ENCODE measurements at regions not wholly inside any gene's neighbourhood (a gene's known extent, or its start where the extent isn't known, plus 50 kb on each side); places are given as distances from the start of the nearest gene placed in this dataset.
"Not testable (repeated sequence)": the region's sequence is repeated elsewhere in the genome, so short reads cannot be mapped to it uniquely, and the experiment has no call there.

DNA sequence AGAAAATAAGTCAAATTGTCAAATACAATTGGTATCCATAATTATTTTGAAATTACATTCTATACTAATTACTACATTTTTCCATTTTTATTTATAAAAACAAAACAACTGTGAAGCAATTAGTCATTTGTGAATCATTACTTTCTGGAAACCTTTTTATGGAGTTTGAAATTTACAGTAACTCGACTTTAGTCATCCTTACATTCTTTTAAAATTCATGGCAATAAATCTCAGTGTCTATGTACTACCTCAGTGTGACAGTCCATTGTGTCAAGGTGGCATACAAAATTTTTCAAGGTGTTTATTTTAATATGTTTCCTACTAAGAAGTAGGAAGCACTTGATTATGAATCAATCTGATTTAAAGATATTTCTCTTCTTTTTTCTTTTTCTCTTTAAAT lies 1949.4 kb upstream of the RAG2 start:
- peak; percentile 52 for DNase-seq

DNA sequence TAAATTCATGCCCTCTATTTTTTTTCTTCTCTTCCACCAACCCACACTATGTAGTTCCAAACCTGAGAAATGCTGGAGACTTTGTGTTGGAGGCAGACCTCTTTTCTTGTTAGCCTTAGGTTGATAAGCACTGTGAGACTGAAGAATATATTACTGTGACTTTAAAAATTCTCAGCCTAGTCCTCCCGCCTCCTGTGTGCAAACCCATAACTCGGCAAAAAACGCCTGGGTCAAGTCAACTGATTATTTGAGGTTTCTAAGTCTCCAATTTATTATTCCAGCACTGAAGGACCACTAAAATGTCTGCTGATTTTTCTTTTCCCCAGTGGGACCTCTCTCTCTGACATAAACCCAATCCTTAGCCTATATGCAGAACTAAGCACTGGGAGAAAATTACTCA lies 1946.0 kb upstream of the RAG2 start:
- DNase-seq, result peak; percentile 46

DNA sequence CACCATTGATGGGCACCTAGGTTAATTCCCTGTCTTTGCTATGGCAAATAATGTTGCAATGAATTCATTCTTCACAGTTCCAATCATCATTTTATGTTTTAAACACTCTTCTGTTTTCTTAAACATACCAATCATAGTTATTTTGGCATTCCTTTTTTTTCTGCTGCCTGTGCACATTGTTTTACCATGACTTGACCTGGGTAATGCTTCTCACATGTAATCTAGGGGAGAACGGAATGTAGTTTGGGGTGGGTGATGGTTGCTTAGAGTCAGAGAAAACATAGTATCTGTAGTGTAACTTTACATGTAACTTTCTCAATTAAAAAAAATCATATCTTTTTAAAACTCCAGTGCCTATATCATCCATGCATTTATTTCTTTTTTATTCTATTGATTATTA lies 1945.3 kb upstream of the RAG2 start:
- peak; percentile 93 for DNase-seq

DNA sequence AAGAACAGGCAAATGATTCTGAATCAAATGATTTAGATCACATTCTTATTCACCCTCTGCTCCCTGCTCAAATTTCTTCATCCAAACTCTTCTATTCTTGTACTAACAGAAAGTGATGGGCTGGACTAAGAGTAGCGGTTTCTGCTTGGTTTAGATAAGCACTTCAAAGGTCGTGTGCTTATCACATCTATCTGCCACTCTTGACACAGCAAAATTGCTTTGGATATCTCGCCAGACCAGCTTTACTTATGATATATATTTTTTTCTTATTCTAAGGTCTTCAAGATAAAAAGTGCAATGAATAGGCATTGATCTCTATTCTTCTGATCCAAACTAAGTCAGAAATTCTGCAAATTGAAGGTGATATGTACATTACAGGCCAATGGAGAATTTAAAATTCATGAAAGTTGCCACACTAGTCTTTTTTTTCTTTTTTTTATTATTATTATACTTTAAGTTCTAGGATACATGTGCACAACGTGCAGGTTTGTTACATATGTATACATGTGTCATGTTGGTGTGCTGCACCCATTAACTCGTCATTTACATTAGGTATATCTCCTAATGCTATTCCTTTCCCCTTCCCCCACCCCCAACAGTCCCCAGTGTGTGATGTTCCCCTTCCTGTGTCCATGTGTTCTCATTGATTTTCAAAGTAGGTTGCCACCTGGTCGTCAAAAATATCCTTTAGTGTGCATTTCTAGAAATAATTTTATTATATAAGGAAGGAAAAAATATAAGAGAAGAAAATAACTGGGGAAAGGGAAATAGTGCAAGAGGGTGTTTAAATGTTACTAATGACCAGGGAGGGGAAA lies 1941.0 kb upstream of the RAG2 start:
- no peak for DNase-seq

DNA sequence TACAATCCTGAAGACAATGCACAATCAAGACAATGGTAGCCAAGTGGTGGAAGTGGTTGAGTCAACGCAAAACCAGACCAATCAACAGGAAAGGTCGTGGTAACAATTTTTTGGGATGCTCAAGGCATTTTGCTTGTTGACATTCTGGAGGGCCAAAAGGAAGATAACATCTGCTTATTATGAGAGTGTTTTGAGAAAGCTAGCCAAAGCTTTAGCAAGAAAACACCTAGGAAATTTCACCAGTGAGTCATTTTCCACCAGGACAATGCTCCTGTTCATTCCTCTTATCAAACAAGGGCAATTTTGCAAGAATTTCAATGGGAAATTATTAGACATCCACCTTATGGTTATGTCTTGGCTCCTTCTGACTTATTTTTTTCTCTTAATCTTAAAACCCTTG lies 1932.2 kb upstream of the RAG2 start:
- no peak for DNase-seq

DNA sequence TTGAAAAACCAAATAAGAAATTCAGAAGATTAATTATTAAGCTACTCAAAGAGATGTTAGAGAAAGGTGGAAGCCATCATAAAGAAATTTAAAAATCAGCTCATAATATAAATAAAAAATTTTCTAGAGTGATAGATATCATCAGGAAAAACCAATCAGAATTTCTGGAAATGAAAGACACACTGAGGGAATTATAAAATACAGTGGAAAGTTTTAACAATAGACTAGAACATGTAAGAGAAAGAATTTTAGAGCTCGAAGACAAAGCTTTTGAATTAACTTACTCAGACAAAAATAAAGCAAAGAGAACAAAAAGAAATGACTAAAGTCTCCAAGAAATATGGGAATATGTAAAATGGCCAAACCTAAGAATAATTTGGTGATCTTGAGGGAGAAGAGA lies 1926.9 kb upstream of the RAG2 start:
- DNase-seq, result no peak

DNA sequence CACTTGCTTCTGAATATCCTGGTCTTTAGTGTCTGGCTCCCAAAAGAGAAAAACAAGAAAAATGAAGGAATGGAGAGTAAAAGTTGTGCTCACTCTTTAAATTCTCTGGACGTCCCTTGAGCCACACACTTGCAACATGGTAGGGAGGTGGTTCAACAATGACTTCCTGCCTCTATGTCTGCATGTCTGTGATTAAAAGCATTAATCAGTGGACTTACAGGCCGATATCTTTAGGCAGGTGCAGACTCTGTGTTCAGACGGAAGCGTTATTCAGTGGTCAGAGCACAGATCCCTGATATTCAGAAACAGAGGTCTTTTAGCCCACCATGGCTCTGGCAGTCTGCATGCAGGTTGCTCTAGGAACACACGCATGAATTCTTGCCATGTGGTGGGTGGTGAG lies 1920.0 kb upstream of the RAG2 start:
- no peak for DNase-seq

DNA sequence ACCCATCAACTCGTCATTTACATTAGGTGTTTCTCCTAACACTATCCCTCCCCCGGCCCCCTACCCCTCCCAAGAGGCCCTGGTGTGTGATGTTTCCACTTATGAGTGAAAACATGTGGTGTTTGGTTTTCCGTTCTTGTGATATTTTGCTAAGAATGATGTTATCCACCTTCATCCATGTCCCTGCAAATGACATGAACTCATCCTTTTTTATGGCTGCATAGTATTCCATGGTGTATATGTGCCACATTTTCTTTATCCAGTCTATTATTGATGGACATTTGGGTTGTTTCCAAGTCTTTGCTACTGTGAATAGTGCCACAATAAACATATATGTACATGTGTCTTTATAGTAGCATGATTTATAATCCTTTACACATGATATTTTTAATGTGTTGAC lies 1914.8 kb upstream of the RAG2 start:
- not testable (repeated sequence) for DNase-seq

DNA sequence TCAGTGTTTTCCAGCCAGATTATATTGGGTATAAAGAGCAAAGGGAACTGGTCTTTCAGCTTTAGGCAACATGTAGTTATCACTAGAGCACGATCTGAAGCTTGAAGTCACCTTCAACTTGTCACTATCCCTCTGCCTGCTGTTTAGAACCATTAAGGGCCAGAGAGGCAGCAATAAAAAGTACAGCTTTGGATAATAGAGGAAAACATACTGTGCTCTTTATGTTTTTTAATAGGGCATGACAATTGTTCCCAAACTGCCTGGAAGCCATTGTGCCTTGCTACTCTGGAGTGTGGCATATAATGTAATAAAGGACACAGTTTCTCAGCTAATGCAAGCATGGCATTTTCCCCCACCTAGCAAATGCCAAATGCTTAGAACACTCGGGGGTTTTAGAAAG lies 1912.0 kb upstream of the RAG2 start:
- no peak for DNase-seq

DNA sequence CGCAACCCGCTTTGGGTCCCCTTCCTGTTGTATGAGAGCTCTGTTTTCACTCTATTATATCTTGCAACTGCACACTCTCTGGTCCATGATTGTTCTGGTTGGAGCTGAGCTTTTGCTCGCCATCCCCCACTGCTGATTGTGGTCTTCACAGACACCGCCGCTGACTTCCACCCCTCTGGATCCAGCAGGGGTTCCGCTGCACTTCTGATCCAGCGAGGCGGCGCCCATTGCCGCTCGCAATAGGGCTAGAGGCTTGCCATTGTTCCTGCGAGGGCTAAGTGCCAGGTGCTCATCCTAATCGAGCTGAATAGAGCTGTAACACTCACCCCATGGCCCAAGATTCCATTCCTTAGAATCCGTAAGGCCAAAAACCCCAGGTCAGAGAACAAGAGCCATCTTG lies 1905.8 kb upstream of the RAG2 start:
- no peak for DNase-seq

DNA sequence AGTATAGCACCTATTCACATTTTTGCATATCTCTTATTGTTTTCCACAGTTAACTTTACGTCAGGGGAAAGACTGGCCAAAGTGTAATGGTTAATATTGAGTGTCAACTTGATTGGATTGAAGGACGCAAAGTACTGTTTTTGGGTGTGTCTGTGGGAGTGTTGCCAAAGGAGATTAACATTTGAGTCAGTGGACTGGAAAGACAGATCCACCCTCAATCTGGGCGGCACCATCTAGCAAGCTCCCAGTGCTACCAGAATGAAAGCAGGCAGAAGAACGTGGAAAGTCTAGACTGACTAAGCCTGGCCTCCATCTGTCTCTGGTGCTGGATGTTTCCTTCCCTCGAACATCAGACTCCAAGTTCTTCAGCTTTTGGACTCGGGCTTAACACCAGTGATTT lies 1900.7 kb upstream of the RAG2 start:
- DNase-seq, result no peak

DNA sequence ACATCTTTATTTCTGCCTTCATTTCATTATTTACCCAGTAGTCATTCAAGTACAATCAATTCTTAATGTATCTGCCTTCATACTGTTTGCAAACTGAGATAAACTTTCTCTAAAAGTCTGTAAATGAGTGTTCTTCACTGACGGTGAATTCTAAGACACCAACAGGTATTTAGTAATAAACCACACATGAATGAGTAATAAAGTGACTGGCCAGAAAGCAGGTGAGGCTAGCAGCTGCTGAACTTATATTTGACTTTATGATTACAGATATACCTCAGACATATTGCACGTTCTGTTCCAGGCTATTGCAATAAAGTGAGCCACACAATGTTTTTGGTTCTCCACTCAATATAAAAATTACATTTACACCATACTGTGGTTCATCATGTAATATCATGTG lies 1894.0 kb upstream of the RAG2 start:
- DNase-seq, result no peak

DNA sequence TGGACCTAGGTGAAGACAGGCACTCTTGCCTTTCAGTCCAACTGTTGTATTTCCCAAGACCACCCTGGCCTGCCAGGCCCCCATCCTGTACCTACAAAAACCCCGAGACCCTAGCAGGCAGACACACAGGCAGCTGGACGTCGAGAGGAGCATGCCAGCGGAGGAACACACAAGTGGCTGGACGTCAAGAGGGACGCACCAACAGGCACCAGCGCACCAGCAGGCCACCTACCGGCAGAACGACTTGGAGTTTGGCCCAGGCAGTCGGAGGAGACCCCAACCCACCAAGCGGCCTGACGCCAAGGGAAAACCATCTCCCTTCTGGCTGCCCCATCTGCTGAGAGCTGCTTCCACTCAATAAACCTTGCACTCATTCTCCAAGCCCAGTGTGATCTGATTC lies 1883.4 kb upstream of the RAG2 start:
- no peak for DNase-seq

DNA sequence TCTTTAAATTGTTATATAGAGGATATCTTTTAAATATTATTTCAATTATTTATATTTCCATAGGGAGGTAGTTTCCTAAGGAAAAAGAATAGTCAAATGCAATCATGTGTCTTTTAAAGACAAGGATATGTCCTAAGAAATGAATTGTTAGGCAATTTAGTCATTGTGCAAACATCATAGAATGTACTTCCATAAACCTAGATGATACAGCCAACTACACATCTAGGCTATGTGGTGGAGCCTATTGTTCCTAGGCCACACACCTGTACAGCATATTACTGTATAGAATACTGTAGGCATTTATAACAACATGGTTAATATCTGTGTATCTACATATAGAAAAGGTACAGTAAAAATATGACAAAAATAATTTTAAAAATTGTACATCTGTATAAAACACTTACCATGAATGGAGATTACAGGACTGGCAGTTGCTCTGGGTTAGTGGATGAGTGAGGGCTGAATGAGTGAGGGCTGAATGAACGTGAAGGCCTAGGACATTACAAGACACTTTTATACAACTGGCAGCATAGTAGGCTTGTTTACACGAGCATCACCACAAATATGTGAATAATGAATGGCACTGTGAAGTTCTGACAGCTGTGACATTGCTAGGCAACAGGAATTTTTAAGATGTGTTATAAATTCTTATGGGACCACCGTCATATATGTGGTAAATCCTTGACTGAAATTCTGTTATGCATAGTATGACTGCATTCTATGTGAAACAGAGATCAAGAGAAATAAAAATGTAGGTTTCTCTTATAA lies 1879.0 kb upstream of the RAG2 start:
- DNase-seq, result peak; percentile 63

DNA sequence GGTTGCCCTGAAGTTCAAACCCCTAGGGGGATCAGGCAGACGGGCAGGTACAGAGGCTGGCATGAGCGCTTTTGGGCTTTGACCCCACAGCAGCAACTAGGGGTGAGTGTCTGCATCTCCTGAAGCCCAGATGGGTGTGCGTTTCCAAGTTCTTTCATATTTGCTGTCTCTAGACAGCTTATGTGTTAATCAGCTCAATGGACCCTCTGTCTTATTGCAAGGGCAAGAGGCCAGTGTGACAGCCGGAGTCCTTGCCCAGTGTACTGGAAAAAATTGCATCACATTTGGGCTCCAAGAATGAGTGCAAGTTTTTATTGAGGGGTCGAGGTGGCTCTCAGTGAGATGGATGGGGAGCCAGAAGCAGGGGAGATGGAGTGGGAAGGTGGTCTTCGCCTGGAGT lies 1863.7 kb upstream of the RAG2 start:
- no peak for DNase-seq

DNA sequence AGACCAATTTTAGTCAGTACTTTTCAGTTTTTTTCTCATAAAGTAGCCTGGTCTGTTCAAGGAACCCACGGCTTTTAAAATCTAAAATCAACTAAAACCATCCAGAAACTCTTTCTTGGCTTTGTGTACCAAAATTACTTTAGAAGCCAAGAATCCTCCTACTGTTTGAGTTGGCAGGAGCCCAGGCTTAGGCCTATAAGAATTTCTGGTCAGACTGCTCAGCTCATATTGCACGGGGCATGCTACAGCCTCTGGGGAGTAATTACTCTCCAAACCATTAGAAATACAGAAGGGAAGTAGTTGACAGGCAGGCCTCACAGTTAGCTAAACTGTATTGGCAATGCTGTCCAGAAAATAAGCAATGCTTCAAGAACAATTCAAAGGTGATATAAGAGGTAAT lies 1862.9 kb upstream of the RAG2 start:
- DNase-seq, result peak; percentile 97

DNA sequence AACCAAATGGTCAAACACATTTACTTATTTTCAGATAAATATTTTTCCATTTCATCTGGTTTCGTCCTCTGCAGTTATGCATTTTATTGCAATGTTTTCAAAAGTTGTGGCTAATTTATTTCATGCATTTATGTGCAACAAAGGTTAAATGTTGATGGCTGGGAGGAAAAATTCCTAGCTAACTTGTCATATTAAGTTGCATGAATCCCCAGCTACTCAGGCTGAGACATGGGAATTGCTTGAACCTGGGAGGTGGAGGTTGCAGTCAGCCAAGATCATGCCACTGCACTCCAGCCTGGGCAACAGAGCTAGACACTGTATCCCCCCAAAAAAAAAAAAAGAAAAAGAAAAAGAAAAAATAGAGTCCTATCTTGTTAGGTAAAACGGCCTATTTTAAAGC lies 1862.4 kb upstream of the RAG2 start:
- peak; percentile 83 for DNase-seq

DNA sequence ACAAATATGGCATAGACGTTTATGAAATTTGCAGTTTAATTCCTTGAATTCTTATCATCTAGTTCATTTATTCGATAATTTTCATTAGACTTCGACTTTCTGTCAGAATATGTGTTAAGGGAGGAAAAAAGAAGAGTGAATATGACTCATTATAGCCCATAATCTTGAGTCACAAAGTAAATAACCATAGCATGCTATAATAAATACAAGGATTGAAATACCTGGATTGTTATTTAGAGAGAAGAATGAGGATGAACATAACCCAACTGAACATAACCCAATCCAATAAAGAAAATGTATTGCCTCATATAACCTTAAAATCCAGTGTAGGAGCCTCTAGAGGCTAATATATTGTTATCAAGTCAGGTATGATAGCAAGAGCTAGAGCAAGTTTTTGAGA lies 1858.3 kb upstream of the RAG2 start:
- DNase-seq, result peak; percentile 43

DNA sequence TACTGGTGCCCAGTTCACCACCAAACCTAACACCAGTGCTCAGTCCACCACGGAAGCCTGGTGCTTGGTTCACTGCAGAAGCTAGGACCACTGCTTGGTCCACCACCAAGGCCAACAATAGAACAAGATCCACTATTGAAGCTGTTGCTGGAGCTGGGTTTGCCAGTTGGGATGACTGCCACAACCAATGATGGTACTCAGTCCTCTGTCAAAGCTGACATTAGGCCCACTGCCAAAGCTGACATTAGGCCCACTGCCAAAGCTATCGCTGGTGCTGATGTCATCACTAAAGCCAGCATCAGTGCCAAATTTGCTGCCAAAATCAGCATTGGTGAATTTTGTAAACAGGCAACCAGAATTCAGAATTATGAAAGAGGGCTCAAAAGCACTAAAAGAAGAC lies 1850.2 kb upstream of the RAG2 start:
- DNase-seq, result peak; percentile 16

DNA sequence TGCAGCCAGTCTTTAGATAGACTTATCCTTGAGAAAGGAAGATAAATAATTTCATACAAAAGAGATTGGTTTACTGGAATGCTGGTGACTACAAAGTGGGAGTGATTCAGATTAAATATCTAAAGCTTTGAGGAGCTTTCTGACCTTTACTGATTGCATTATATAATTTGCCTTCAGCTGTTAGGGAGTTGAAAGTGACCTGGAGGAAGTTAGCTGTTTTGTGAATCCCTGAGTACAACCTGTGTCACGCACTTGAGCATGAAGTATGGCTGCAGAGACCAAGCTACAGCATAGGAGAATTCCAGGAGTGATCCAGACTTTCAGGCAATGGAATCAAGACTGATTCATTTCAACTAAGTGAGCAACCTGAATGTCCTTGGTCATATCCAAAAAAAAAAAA lies 1848.3 kb upstream of the RAG2 start:
- DNase-seq, result peak; percentile 24

DNA sequence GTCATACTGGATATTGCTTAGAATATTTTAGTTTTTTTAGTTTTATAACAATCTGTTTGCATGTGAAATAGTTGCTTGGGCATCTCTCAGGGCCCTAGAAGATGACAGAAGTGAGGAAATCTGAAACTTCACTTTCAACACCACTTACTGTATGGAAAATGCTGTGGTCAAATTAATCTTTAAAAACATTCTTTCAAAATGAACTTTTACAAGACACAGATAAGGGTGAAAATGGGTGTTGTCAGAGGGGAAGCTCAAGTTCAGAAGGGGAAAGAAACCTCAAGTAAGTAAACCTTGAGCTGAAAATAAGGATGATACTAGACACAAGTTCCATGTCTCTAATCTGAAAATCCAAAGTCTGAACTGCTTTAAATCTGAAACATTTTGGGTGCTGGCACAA lies 1840.1 kb upstream of the RAG2 start:
- DNase-seq, result peak; percentile 39

DNA sequence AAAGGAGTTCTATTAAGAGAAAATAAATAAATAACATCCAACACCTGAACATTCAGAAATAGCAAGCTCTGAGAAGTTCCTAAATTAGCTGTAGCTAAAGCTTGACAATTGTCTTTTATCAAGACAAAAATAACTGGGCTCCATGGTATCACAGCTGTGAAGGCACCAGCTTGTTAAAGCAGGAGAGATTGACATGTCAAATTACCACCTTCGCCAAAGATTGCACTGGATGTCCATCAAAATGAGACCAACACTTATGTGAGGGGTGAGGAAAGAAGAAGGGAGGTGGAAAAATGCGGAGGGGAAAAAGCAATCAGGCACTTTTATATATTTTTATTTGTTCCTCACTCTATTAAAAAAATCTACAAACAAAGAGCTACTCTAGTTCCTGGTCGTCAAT lies 1827.5 kb upstream of the RAG2 start:
- DNase-seq, result no peak

DNA sequence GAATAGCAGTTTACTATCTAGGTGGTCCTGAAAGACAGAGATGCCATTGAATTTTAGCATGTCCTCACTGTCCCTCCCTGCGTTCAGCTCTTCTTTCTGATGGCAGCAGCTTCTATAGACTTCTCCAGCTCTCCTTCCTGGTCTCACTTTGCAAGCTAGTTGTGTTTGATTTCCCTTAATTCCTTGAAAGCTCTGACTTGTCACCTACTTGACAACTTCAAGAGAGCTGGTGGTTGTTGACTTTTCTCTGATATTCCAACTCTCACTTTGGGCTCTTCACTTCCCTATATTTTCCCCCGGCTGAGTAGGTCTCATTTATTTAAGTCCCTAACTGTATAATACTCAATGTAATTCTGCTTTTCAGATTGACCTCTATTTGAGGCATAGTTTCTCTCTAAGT lies 1825.0 kb upstream of the RAG2 start:
- no peak for DNase-seq

DNA sequence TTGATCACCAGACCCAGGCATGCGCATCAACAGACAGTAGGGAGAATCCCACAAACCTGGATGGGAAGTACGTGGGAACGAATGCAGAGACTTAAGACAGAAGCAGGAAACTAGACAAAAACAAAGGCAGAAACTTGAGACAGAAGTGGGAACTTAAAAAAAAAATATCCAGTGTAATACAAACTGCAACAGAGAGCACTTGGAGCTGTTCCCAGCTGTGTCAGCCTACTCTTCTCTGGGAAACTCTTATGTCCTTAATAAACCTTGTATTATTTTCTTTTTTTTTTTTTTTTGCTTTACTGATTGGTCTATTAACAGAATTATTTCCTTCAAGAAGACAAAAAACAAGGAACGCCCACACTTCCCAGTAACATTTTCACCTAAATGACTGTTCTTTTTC lies 1818.1 kb upstream of the RAG2 start:
- DNase-seq, result peak; percentile 7

Measured in fibroblast of skin of back (primary cell).